OCI-LY3 (cell line): ENCODE measurements at regions not wholly inside any gene's neighbourhood (a gene's known extent, or its start where the extent isn't known, plus 50 kb on each side); places are given as distances from the start of the nearest gene placed in this dataset.

Experiments
- CTCF ChIP-seq: fragments of 200-600, 300-600 bp; sonication (generic); IDR thresholded peaks from 2 replicates; pipeline ENCODE4 v1.5.1; 2014; ENCODE audit warnings: antibody characterized with exemption, low read length, low read depth
- EZH2phosphoT487 ChIP-seq: fragments of 200-600 bp; shearing (Covaris generic); IDR thresholded peaks from 2 replicates; pipeline ENCODE4 v1.6.1; 2018; ENCODE audit warnings: antibody characterized with exemption, mixed run types, low read depth

- TF ChIP-seq CTCF, result no peak
- no peak for TF ChIP-seq EZH2phosphoT487
These were observed 181.1 kb downstream of the PLCE1 start for GRCh38 chr10:94174838-94175237.
